OCI-LY3 (cell line): ENCODE measurements at regions not wholly inside any gene's neighbourhood (a gene's known extent, or its start where the extent isn't known, plus 50 kb on each side); places are given as distances from the start of the nearest gene placed in this dataset.

Experiments used
- H2AFZ ChIP-seq: fragments of 200-600, 300-600 bp; shearing (Covaris generic); 2 replicates; pipeline ENCODE4 v1.6.0; 2014; ENCODE audit warnings: antibody characterized with exemption, low read depth, low read length
- H3K27ac ChIP-seq: fragments of 200-600, 300-600 bp; sonication (generic); 2 replicates; pipeline ENCODE4 v1.5.1; 2014; ENCODE audit warnings: mild to moderate bottlenecking, low read length, moderate library complexity, mixed read lengths
- H3K27me3 ChIP-seq: fragments of 200-600, 300-600 bp; sonication (generic); 2 replicates; pipeline ENCODE4 v1.6.1; 2014; ENCODE audit warnings: low read depth, low read length, mixed read lengths
- H3K36me3 ChIP-seq: fragments of 200-600, 300-600 bp; sonication (generic); replicated peaks from 2 replicates; pipeline ENCODE3; 2014; ENCODE audit warnings: low read depth, low read length, mixed read lengths
- H3K4me1 ChIP-seq: fragments of 300-600, 200-600 bp; sonication (generic); 2 replicates; pipeline ENCODE4 v1.6.1; 2014; ENCODE audit warnings: low read length, mixed read lengths
- H3K4me2 ChIP-seq: fragments of 200-600, 300-600 bp; sonication (generic); 2 replicates; pipeline ENCODE4 v1.6.1; 2014; ENCODE audit warnings: low read length, mixed read lengths
- H3K4me3 ChIP-seq: fragments of 300-600, 200-600 bp; sonication (generic); 2 replicates; pipeline ENCODE4 v1.5.1; 2014; ENCODE audit warnings: antibody characterized with exemption, mild to moderate bottlenecking, low read length, moderate library complexity
- H3K79me2 ChIP-seq: fragments of 300-600, 200-600 bp; shearing (Covaris generic); 2 replicates; pipeline ENCODE4 v1.6.1; 2014; ENCODE audit warnings: mild to moderate bottlenecking, low read length, mixed read lengths
- H3K9ac ChIP-seq: fragments of 300-600, 200-600 bp; shearing (Covaris generic); 2 replicates; pipeline ENCODE4 v1.6.0; 2014; ENCODE audit warnings: mild to moderate bottlenecking, low read length, moderate library complexity
- H3K9me3 ChIP-seq: fragments of 200-600, 300-600 bp; shearing (Covaris generic); 2 replicates; pipeline ENCODE4 v1.6.1; 2014; ENCODE audit warnings: low read length, mixed read lengths; ENCODE audit not compliant: insufficient read depth
- H4K20me1 ChIP-seq: fragments of 200-600, 300-600 bp; sonication (generic); 2 replicates; pipeline ENCODE4 v1.6.1; 2016; ENCODE audit warnings: low read length, mixed read lengths; ENCODE audit not compliant: insufficient read depth
- CTCF ChIP-seq: fragments of 200-600, 300-600 bp; sonication (generic); IDR thresholded peaks from 2 replicates; pipeline ENCODE4 v1.5.1; 2014; ENCODE audit warnings: antibody characterized with exemption, low read length, low read depth
- EZH2phosphoT487 ChIP-seq: fragments of 200-600 bp; shearing (Covaris generic); IDR thresholded peaks from 2 replicates; pipeline ENCODE4 v1.6.1; 2018; ENCODE audit warnings: antibody characterized with exemption, mixed run types, low read depth

GRCh38 chr21:15483138-15483780 is 246.5 kb upstream of the USP25 start:
- Histone ChIP-seq H2AFZ (no peak overlapping the region), H3K4me3 (no peak overlapping the region), H3K4me2 (no peak overlapping the region), H3K9ac (no peak overlapping the region), H3K27ac (no peak overlapping the region), H3K79me2 (no peaks in the 10 kb centered on the region), H4K20me1 (no peaks in the 10 kb centered on the region), H3K27me3 (peaks cover 13% of the 10 kb centered on the region), H3K36me3 (peaks cover under 1% of the 10 kb centered on the region), H3K9me3 (peaks cover 4% of the 10 kb centered on the region; the same call in 1 of the 2 replicates), H3K4me1 (0 out of 2 replicates have a peak, but pooled peaks cover 3% of the 10 kb centered on the region)
- TF ChIP-seq CTCF (peak; percentile 84), EZH2phosphoT487 (no peak)

- Histone ChIP-seq H3K27me3 (peaks cover 13% of the 10 kb centered on the region), H3K9me3 (no peaks in the 10 kb centered on the region), H3K4me1 (0 out of 2 replicates have a peak, but pooled peaks cover 3% of the 10 kb centered on the region), H3K9ac (no peak overlapping the region), H3K4me2 (no peak overlapping the region), H3K79me2 (no peaks in the 10 kb centered on the region), H2AFZ (no peak overlapping the region), H4K20me1 (no peaks in the 10 kb centered on the region), H3K36me3 (no peaks in the 10 kb centered on the region), H3K4me3 (no peak overlapping the region), H3K27ac (no peak overlapping the region)
- TF ChIP-seq CTCF (no peak), EZH2phosphoT487 (no peak)
Observed at GRCh38 chr21:15486460-15487195, 243.2 kb upstream of the USP25 start.

GRCh38 chr21:15487196-15487550 is 242.6 kb upstream of the USP25 start:
- no peaks in the 10 kb centered on the region for H3K79me2 ChIP-seq
- no peaks in the 10 kb centered on the region for H3K9me3 ChIP-seq
- no peak overlapping the region for H3K4me2 ChIP-seq
- TF ChIP-seq CTCF (no peak), EZH2phosphoT487 (no peak)
- H3K27ac ChIP-seq: no peak overlapping the region
- H3K4me1 ChIP-seq: 0 out of 2 replicates have a peak, but pooled peaks cover 3% of the 10 kb centered on the region
- H3K9ac ChIP-seq: no peak overlapping the region
- H4K20me1 ChIP-seq: no peaks in the 10 kb centered on the region
- no peak overlapping the region for H2AFZ ChIP-seq
- H3K36me3 ChIP-seq: no peaks in the 10 kb centered on the region
- peaks cover 13% of the 10 kb centered on the region for H3K27me3 ChIP-seq
- no peak overlapping the region for H3K4me3 ChIP-seq

GRCh38 chr21:15491100-15491499 is 238.7 kb upstream of the USP25 start:
- TF ChIP-seq EZH2phosphoT487: no peak
- no peak for TF ChIP-seq CTCF
- H3K4me1 ChIP-seq: no peaks in the 10 kb centered on the region
- H2AFZ ChIP-seq: no peak overlapping the region
- H3K4me3 ChIP-seq: no peak overlapping the region
- no peaks in the 10 kb centered on the region for H3K27me3 ChIP-seq
- H3K36me3 ChIP-seq: no peaks in the 10 kb centered on the region
- H3K27ac ChIP-seq: no peak overlapping the region
- no peak overlapping the region for H3K9ac ChIP-seq
- no peak overlapping the region for H3K4me2 ChIP-seq
- no peaks in the 10 kb centered on the region for H3K79me2 ChIP-seq
- H3K9me3 ChIP-seq: no peaks in the 10 kb centered on the region
- H4K20me1 ChIP-seq: no peaks in the 10 kb centered on the region
